Fibroblast of mammary gland (primary cell): ENCODE measurements at regions not wholly inside any gene's neighbourhood (a gene's known extent, or its start where the extent isn't known, plus 50 kb on each side); places are given as distances from the start of the nearest gene placed in this dataset.
"Not testable (repeated sequence)": the region's sequence is repeated elsewhere in the genome, so short reads cannot be mapped to it uniquely, and the experiment has no call there.

Experiments used
- DNase-seq: peaks from one replicate; pipeline ENCODE4 v3.0.0-alpha.2; 2010; ENCODE audit warnings: low read depth
- H3K4me3 ChIP-seq: 2 replicates; pipeline ENCODE4 v1.5.1; 2011; ENCODE audit warnings: low read depth, mild to moderate bottlenecking, low read length, moderate library complexity; ENCODE audit not compliant: control insufficient read depth
- TF ChIP-seq, protein P1 (sequence below): conservative IDR thresholded peaks from 2 replicates; pipeline ENCODE4 v1.5.1; 2011; ENCODE audit warnings: low read depth, low read length, inconsistent platforms; ENCODE audit not compliant: control insufficient read depth, insufficient read depth

DNA sequence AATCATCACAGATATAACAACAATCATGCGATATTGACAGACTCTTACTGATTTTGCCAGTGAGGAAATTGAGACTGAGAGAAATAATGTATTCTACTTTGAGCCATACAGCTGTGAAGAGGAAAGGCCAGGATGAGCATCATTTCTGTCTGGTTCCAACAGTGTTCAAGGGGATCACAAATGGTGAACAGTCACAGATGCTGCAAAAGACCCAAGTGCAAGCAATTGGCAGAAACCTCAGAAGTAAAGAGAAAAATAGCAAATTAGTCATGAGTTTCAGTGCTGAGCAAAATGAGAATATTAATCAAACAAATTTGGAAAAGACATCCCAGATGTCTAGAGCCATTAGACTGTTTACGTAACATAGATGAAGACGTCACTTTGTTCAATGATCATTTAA, 114.1 kb downstream of the RAB38 start:
- TF ChIP-seq, protein P1, sequence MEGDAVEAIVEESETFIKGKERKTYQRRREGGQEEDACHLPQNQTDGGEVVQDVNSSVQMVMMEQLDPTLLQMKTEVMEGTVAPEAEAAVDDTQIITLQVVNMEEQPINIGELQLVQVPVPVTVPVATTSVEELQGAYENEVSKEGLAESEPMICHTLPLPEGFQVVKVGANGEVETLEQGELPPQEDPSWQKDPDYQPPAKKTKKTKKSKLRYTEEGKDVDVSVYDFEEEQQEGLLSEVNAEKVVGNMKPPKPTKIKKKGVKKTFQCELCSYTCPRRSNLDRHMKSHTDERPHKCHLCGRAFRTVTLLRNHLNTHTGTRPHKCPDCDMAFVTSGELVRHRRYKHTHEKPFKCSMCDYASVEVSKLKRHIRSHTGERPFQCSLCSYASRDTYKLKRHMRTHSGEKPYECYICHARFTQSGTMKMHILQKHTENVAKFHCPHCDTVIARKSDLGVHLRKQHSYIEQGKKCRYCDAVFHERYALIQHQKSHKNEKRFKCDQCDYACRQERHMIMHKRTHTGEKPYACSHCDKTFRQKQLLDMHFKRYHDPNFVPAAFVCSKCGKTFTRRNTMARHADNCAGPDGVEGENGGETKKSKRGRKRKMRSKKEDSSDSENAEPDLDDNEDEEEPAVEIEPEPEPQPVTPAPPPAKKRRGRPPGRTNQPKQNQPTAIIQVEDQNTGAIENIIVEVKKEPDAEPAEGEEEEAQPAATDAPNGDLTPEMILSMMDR: no peak
- no peak for DNase-seq
- no peak overlapping the region for H3K4me3 ChIP-seq

DNA sequence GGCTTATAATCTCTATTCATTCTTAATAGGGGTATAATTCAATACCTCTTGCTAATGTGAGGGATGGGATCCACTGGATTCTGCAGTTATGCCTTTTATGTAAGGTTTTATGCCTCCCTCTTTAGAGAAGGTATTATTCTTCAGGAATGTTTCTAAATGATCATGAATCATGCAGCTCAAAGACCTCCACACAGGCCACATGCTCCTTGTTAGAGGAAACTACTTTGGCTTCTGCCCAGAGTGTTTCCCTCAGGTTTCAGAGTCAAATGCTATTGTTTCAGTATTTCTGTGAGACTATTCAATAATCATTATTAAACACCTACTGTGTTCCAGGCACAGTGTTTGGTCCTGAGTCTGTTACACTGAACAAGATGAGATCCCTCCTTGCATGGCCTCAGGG, 115.9 kb downstream of the RAB38 start:
- TF ChIP-seq, protein P1: no peak
- DNase-seq: peak; percentile 14
- no peak overlapping the region for H3K4me3 ChIP-seq

DNA sequence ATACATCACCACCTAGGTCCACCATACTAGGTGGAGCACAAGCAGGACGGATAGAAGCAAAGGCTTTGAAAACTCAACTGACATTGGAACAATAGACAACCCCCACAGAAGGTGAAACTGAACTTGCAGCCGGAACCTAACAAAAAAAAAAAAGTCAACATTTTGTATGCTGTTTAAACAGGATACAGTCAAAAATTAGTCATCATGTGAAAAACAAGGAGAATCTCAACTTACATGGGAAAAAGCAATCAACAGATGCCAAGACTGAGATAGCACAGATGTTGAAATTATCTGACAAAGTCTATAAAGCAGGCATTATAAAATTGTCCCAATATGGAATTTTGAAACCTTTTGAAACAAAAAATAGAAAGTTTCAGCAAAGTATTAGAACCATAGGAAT, 123.8 kb downstream of the RAB38 start:
- H3K4me3 ChIP-seq: no peak overlapping the region
- TF ChIP-seq, protein P1: no peak

DNA sequence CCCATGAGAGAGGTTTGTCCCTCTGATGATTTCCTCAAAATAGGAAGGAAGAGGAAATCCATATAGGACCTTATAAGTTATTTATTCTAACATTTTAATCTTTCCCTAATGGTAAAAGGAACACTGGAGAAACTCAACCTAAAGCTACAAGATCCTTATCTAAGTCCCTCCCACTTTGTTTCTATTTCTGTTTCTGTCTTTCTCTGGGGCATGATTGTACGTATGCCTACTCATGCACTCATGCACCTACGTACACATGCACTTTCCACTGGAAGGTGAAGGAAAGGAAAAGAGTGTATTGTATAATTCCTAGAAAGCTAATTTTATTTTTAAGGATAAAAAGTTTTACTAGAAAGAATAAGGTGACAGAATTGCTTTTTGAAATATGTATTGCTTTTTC, 125.0 kb downstream of the RAB38 start:
- no peak for DNase-seq
- TF ChIP-seq, protein P1: no peak
- no peak overlapping the region for H3K4me3 ChIP-seq

More for the DNA sequence above, 123.8 kb downstream of the RAB38 start:
- peak; percentile 66 for DNase-seq

DNA sequence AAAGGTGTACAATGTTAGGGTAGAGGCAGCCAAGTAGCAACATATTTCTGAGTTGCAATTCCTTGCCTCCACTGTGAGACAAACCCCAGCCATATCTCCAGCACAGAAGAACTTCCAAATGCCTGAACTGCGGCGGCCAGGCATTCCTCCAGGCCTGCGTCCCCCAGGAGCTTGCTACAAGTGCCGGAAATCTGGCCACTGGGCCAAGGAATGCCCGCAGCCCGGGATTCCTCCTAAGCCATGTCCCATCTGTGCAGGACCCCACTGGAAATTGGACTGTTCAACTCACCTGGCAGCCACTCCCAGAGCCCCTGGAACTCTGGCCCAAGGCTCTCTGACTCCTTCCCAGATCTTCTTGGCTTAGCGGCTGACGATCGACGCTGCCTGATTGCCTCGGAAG, 130.0 kb downstream of the RAB38 start:
- not testable (repeated sequence) for H3K4me3 ChIP-seq, DNase-seq

DNA sequence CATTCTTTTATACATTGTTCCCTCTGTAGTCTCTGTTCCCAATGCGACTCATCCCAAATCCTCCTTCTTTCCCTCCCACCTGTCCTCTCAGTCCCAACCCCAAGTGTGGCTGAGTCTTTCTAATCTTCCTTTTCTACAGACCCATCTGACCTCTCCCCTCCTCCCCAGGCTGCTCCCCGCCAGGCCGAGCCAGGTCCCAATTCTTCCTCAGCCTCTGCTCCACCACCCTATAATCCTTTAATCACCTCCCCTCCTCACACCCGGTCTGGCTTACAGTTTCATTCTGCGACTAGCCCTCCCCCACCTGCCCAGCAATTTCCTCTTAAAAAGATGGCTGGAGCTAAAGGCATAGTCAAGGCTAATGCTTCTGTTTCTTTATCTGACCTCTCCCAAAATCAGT, 130.6 kb downstream of the RAB38 start:
- DNase-seq, H3K4me3 ChIP-seq: not testable (repeated sequence)

DNA sequence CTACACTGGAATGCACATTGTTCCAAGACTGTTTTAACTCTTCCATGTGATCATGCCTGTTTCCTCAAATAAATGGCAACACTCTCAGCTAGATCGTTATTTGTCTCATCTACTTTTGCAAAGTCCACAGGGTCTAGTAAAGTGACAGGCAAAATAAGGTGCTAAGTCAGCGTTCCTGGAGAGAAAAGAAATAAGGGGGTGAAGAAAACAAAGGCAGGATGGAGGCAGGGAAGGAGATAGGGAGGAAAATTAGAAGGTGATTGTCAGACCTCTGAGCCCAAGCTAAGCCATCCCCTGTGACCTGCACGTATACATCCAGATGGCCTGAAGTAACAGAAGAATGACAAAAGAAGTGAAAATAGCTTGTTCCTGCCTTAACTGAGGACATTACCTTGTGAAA, 132.1 kb downstream of the RAB38 start:
- no peak for DNase-seq
- no peak overlapping the region for H3K4me3 ChIP-seq
- TF ChIP-seq, protein P1: no peak

DNA sequence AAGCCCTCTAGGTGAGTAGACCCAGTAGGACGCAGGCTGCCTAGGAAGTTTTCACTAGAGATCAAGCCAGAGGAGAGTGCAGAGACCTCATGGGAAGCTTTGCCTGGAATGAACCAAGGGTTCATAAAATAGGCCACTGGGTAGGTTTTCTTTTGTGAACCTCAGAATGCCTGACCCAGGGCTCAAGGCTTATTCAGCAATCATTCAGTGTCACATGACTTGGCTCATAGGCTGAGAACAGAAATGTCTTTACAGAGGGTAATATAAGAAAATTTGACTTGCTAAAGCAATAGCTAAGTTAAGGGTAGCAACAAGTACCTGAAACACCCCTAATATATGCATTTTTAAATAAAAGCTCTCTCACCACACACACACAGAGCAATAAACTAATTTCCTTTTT, 132.6 kb downstream of the RAB38 start:
- H3K4me3 ChIP-seq: no peak overlapping the region
- DNase-seq: no peak
- TF ChIP-seq, protein P1: no peak
